ENCODE measurements at regions not wholly inside any gene's neighbourhood (a gene's known extent, or its start where the extent isn't known, plus 50 kb on each side); places are given as distances from the start of the nearest gene placed in this dataset.
"Not testable (repeated sequence)": the region's sequence is repeated elsewhere in the genome, so short reads cannot be mapped to it uniquely, and the experiment has no call there.

- no peak overlapping the region for H3K27ac ChIP-seq (ENCODE audit: low read depth, low read length)
- H3K36me3 ChIP-seq (ENCODE audit: control insufficient read depth, insufficient read depth, low read length) = no peaks in the 10 kb centered on the region
- H3K4me1 ChIP-seq (ENCODE audit: control insufficient read depth, insufficient read depth, low read length) = peaks cover 10% of the 10 kb centered on the region
- H3K9me3 ChIP-seq (ENCODE audit: control insufficient read depth, insufficient read depth, low read length) = no peaks in the 10 kb centered on the region
- H3K4me3 ChIP-seq (ENCODE audit: low read depth, low read length) = no peak overlapping the region
- H3K9ac ChIP-seq (ENCODE audit: low read depth, low read length) = no peak overlapping the region
- no peaks in the 10 kb centered on the region for H3K27me3 ChIP-seq (ENCODE audit: control insufficient read depth, insufficient read depth, low read length)
Observed at GRCh38 chr11:13136272-13136596, 127.1 kb downstream of the RASSF10 start.

- Histone ChIP-seq H3K4me1 (ENCODE audit: control insufficient read depth, insufficient read depth, low read length) (peaks cover 10% of the 10 kb centered on the region), H3K9ac (ENCODE audit: low read depth, low read length) (no peak overlapping the region), H3K27ac (ENCODE audit: low read depth, low read length) (no peak overlapping the region), H3K9me3 (ENCODE audit: control insufficient read depth, insufficient read depth, low read length) (no peaks in the 10 kb centered on the region), H3K4me3 (ENCODE audit: low read depth, low read length) (no peak overlapping the region), H3K27me3 (ENCODE audit: control insufficient read depth, insufficient read depth, low read length) (no peaks in the 10 kb centered on the region), H3K36me3 (ENCODE audit: control insufficient read depth, insufficient read depth, low read length) (no peaks in the 10 kb centered on the region)
Observed at GRCh38 chr11:13137844-13138301, 128.8 kb downstream of the RASSF10 start.

- H3K4me3 ChIP-seq (ENCODE audit: low read depth, low read length); H3K36me3 ChIP-seq (ENCODE audit: control insufficient read depth, insufficient read depth, low read length); H3K27me3 ChIP-seq (ENCODE audit: control insufficient read depth, insufficient read depth, low read length); H3K9me3 ChIP-seq (ENCODE audit: control insufficient read depth, insufficient read depth, low read length); H3K9ac ChIP-seq (ENCODE audit: low read depth, low read length); H3K27ac ChIP-seq (ENCODE audit: low read depth, low read length): not testable (repeated sequence)
- peaks cover 10% of the 10 kb centered on the region for H3K4me1 ChIP-seq (ENCODE audit: control insufficient read depth, insufficient read depth, low read length)
Observed at GRCh38 chr11:13139085-13139484, 130.0 kb downstream of the RASSF10 start.

- H3K27ac ChIP-seq (ENCODE audit: low read depth, low read length) = no peak overlapping the region
- H3K4me1 ChIP-seq (ENCODE audit: control insufficient read depth, insufficient read depth, low read length) = peaks cover 6% of the 10 kb centered on the region
- H3K9ac ChIP-seq (ENCODE audit: low read depth, low read length) = no peak overlapping the region
Observed at GRCh38 chr11:13140028-13140870, 131.1 kb downstream of the RASSF10 start.

GRCh38 chr11:13140873-13141655, 131.9 kb downstream of the RASSF10 start:
- H3K9ac ChIP-seq (ENCODE audit: low read depth, low read length) = no peak overlapping the region
- H3K4me3 ChIP-seq (ENCODE audit: low read depth, low read length) = no peak overlapping the region
- no peaks in the 10 kb centered on the region for H3K9me3 ChIP-seq (ENCODE audit: control insufficient read depth, insufficient read depth, low read length)
- H3K36me3 ChIP-seq (ENCODE audit: control insufficient read depth, insufficient read depth, low read length) = no peaks in the 10 kb centered on the region
- no peaks in the 10 kb centered on the region; the same call in 1 of the 2 replicates for H3K4me1 ChIP-seq (ENCODE audit: control insufficient read depth, insufficient read depth, low read length)
- no peaks in the 10 kb centered on the region for H3K27me3 ChIP-seq (ENCODE audit: control insufficient read depth, insufficient read depth, low read length)
- no peak overlapping the region for H3K27ac ChIP-seq (ENCODE audit: low read depth, low read length)

More at GRCh38 chr11:13140028-13140870, 131.1 kb downstream of the RASSF10 start:
- H3K9me3 ChIP-seq (ENCODE audit: control insufficient read depth, insufficient read depth, low read length) = no peaks in the 10 kb centered on the region
- no peak overlapping the region for H3K4me3 ChIP-seq (ENCODE audit: low read depth, low read length)
- no peaks in the 10 kb centered on the region for H3K27me3 ChIP-seq (ENCODE audit: control insufficient read depth, insufficient read depth, low read length)
- no peaks in the 10 kb centered on the region for H3K36me3 ChIP-seq (ENCODE audit: control insufficient read depth, insufficient read depth, low read length)

GRCh38 chr11:13141731-13142709, 132.9 kb downstream of the RASSF10 start:
- H3K27ac ChIP-seq (ENCODE audit: low read depth, low read length) = no peak overlapping the region
- no peaks in the 10 kb centered on the region for H3K4me1 ChIP-seq (ENCODE audit: control insufficient read depth, insufficient read depth, low read length)

GRCh38 chr11:13143486-13144297, 133.9 kb upstream of the BMAL1 start:
- H3K36me3 ChIP-seq (ENCODE audit: control insufficient read depth, insufficient read depth, low read length) = no peaks in the 10 kb centered on the region
- H3K4me1 ChIP-seq (ENCODE audit: control insufficient read depth, insufficient read depth, low read length) = no peaks in the 10 kb centered on the region
- no peak overlapping the region for H3K4me3 ChIP-seq (ENCODE audit: low read depth, low read length)
- H3K27me3 ChIP-seq (ENCODE audit: control insufficient read depth, insufficient read depth, low read length) = no peaks in the 10 kb centered on the region
- H3K27ac ChIP-seq (ENCODE audit: low read depth, low read length) = no peak overlapping the region
- no peak overlapping the region for H3K9ac ChIP-seq (ENCODE audit: low read depth, low read length)
- no peaks in the 10 kb centered on the region for H3K9me3 ChIP-seq (ENCODE audit: control insufficient read depth, insufficient read depth, low read length)

More at GRCh38 chr11:13141731-13142709, 132.9 kb downstream of the RASSF10 start:
- H3K9ac ChIP-seq (ENCODE audit: low read depth, low read length) = no peak overlapping the region
- no peaks in the 10 kb centered on the region for H3K36me3 ChIP-seq (ENCODE audit: control insufficient read depth, insufficient read depth, low read length)
- H3K9me3 ChIP-seq (ENCODE audit: control insufficient read depth, insufficient read depth, low read length) = no peaks in the 10 kb centered on the region
- no peaks in the 10 kb centered on the region for H3K27me3 ChIP-seq (ENCODE audit: control insufficient read depth, insufficient read depth, low read length)
- no peak overlapping the region for H3K4me3 ChIP-seq (ENCODE audit: low read depth, low read length)

- H3K4me3 ChIP-seq (ENCODE audit: low read depth, low read length) = no peak overlapping the region
- H3K4me1 ChIP-seq (ENCODE audit: control insufficient read depth, insufficient read depth, low read length) = no peaks in the 10 kb centered on the region
- no peaks in the 10 kb centered on the region for H3K27me3 ChIP-seq (ENCODE audit: control insufficient read depth, insufficient read depth, low read length)
- H3K36me3 ChIP-seq (ENCODE audit: control insufficient read depth, insufficient read depth, low read length) = no peaks in the 10 kb centered on the region
- no peak overlapping the region for H3K9ac ChIP-seq (ENCODE audit: low read depth, low read length)
- H3K27ac ChIP-seq (ENCODE audit: low read depth, low read length) = no peak overlapping the region
- H3K9me3 ChIP-seq (ENCODE audit: control insufficient read depth, insufficient read depth, low read length) = no peaks in the 10 kb centered on the region
Observed at GRCh38 chr11:13145461-13145860, 132.1 kb upstream of the BMAL1 start.

- no peaks in the 10 kb centered on the region for H3K36me3 ChIP-seq (ENCODE audit: control insufficient read depth, insufficient read depth, low read length)
- H3K27ac ChIP-seq (ENCODE audit: low read depth, low read length) = no peak overlapping the region
- H3K27me3 ChIP-seq (ENCODE audit: control insufficient read depth, insufficient read depth, low read length) = no peaks in the 10 kb centered on the region
- no peaks in the 10 kb centered on the region for H3K9me3 ChIP-seq (ENCODE audit: control insufficient read depth, insufficient read depth, low read length)
- no peak overlapping the region for H3K9ac ChIP-seq (ENCODE audit: low read depth, low read length)
- H3K4me1 ChIP-seq (ENCODE audit: control insufficient read depth, insufficient read depth, low read length) = no peaks in the 10 kb centered on the region
- H3K4me3 ChIP-seq (ENCODE audit: low read depth, low read length) = no peak overlapping the region
Observed at GRCh38 chr11:13149991-13150390, 127.6 kb upstream of the BMAL1 start.

- Histone ChIP-seq H3K9me3 (ENCODE audit: control insufficient read depth, insufficient read depth, low read length) (no peaks in the 10 kb centered on the region), H3K4me3 (ENCODE audit: low read depth, low read length) (no peak overlapping the region), H3K4me1 (ENCODE audit: control insufficient read depth, insufficient read depth, low read length) (no peaks in the 10 kb centered on the region), H3K27ac (ENCODE audit: low read depth, low read length) (no peak overlapping the region), H3K36me3 (ENCODE audit: control insufficient read depth, insufficient read depth, low read length) (no peaks in the 10 kb centered on the region), H3K27me3 (ENCODE audit: control insufficient read depth, insufficient read depth, low read length) (no peaks in the 10 kb centered on the region), H3K9ac (ENCODE audit: low read depth, low read length) (no peak overlapping the region)
Observed at GRCh38 chr11:13150487-13150886, 127.1 kb upstream of the BMAL1 start.
